LNCaP clone FGC (cell line): ENCODE measurements at regions not wholly inside any gene's neighbourhood (a gene's known extent, or its start where the extent isn't known, plus 50 kb on each side); places are given as distances from the start of the nearest gene placed in this dataset.

ENCODE experiments used
- DNase-seq: peaks from one replicate; pipeline ENCODE4 v3.0.0-alpha.2; 2011; ENCODE audit warnings: low read depth
- H3K4me3 ChIP-seq: 2 replicates; pipeline ENCODE4 v1.5.1; 2011; ENCODE audit warnings: mild to moderate bottlenecking, low read depth, low read length, control low read depth
- CTCF ChIP-seq: IDR thresholded peaks from 2 replicates; pipeline ENCODE4 v1.5.1; 2012; ENCODE audit warnings: mild to moderate bottlenecking; ENCODE audit not compliant: control insufficient read depth, insufficient read depth; ENCODE audit errors: extremely low read depth

GRCh38 chr20:41770427-41770826 lies 152.2 kb upstream of the CHD6 start:
- H3K4me3 ChIP-seq, result no peak overlapping the region
- TF ChIP-seq CTCF, result no peak
- no peak for DNase-seq

- TF ChIP-seq CTCF, result no peak
- no peak for DNase-seq
Measured at GRCh38 chr20:41769592-41770018, 151.4 kb upstream of the CHD6 start.

GRCh38 chr20:41750137-41750536 lies 132.0 kb upstream of the CHD6 start:
- no peak for DNase-seq
- H3K4me3 ChIP-seq, result no peak overlapping the region
- TF ChIP-seq CTCF, result no peak

More at GRCh38 chr20:41769592-41770018, 151.4 kb upstream of the CHD6 start:
- no peak overlapping the region for H3K4me3 ChIP-seq

GRCh38 chr20:41748756-41749582 lies 130.8 kb upstream of the CHD6 start:
- no peak overlapping the region for H3K4me3 ChIP-seq
- DNase-seq, result no peak
- TF ChIP-seq CTCF, result no peak

- no peak for DNase-seq
- TF ChIP-seq CTCF, result no peak
- no peak overlapping the region for H3K4me3 ChIP-seq
Measured at GRCh38 chr20:41748051-41748450, 129.9 kb upstream of the CHD6 start.

GRCh38 chr20:41747226-41747625 lies 129.0 kb upstream of the CHD6 start:
- TF ChIP-seq CTCF, result no peak
- no peak for DNase-seq
- H3K4me3 ChIP-seq, result no peak overlapping the region

GRCh38 chr20:41746635-41747034 lies 128.5 kb upstream of the CHD6 start:
- no peak overlapping the region for H3K4me3 ChIP-seq
- peak; percentile 26 for TF ChIP-seq CTCF
- no peak for DNase-seq
